CD1c-positive myeloid dendritic cell (primary cell): ENCODE measurements at regions not wholly inside any gene's neighbourhood (a gene's known extent, or its start where the extent isn't known, plus 50 kb on each side); places are given as distances from the start of the nearest gene placed in this dataset.

Experiments used
- DNase-seq: peaks from one replicate; pipeline ENCODE4 v3.0.0-alpha.2; 2016; ENCODE audit errors: extremely low spot score

DNA sequence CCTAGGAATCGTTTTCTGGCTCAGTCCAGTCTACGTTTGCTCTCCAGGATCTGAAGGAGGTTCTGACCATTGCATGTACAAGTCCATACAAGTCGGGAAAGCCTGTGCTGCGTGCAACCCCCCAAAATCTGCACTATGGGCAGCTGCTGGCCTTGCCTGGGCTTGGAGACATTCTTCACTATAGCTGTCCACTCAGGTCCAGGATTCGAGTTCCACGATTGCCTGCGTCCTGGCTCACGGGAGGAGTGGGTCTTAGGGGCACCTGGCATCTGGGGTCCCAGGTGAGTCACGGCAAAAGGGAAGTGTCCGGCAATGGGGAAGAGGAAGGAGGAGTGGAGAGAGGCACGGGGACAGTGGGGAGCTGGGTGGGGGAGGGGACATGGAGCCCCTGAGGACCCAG is 563.0 kb downstream of the BRD1 start:
- DNase-seq = no peak

DNA sequence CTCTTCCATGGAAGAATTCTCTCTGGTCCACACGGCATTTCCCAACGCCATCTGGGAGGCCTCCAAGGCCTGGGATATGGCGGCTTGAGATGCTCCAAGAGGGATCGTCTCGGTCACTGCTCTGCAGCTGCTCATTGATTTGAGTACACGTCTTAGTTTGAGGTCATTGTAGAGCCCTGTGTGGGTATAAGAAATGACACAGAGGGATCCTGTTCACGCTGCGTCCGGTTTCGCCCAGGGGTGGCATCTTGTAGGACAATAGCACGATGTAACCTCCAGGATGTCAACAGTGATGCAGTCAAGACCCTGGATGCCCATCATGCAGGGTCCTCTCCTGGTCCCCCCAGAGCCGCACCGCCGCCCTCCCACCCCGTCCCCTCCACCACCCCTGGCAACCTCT is 564.6 kb downstream of the BRD1 start:
- DNase-seq = no peak

DNA sequence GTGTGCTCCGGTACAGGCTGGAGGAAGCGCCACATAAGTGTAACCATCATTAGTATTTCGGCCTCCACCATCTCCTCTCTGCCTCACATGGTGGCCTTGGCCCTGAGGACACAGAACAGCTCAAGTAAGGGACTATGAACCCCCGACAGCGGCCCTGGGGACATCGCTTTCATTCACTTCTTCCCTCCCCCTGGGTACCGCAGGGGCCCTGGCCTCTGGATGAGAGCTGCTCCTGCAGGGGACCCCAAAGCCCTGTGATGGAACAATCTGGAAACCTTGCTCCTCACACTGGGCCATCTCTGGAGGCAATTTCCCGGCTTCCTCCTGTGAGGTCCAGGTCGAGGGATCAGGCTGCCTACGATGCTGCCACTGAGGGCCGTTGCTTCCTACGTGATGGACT is 565.5 kb downstream of the BRD1 start:
- no peak for DNase-seq

DNA sequence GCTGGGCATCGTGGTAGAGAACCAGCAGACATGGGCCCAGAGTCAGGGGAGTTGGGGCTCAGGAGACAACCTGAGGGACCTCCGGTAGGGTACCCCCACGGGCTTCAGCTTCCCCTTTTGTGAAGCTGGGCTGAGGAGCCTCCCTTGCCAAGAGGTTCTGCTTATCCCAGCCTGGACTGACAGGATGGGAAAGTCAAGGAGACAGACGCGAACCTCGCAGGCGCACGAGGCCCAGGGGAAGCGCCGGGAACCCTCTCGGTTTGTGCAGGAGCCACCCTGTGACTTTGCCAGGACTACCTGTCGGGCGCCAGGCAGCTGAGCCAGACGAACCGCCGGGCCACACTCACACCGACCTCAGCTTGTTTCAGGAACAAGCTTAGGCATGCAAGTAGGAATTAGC is 566.1 kb downstream of the BRD1 start:
- no peak for DNase-seq

DNA sequence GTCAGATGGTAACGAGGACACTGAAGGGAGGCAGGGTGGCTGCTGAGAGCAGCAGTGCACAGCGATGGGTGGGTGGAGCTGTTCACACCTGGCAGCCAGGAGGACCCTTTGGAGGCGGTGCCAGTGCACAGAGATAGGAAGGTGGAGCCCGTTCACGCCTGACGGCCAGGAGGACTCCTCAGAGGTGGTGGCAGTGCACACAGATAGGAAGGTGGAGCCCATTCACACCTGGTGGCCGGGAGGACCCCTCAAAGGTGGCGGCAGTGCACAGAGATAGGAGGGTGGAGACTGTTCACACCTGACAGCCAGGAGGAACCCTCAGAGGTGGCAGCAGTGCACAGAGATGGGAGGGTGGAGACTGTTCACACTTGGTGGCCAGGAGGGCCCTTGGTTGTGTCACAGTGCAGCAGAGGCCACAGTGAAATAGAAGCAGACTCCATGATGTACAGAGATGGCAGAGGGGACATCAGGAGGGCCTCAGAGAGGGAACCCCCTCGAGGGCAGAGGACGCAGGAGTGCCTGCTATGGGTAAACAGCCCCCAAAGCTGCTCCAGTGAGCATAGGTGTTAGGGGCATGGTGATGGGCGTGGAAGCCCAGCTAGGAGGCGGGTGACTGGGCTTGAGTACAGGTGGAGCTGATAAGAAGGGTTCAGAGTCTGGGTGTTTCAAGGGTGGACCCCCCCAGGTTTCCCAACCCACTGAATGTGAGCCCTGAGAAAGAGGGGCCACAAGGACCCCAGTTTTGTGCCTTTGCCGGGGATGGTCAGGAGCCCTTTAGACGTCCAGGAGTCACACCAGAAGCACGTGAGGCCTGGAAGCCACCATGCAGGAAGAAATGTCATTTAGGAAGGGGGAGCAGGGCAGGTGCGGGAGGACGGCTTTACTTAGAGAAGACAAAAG is 566.7 kb downstream of the BRD1 start:
- DNase-seq = no peak

DNA sequence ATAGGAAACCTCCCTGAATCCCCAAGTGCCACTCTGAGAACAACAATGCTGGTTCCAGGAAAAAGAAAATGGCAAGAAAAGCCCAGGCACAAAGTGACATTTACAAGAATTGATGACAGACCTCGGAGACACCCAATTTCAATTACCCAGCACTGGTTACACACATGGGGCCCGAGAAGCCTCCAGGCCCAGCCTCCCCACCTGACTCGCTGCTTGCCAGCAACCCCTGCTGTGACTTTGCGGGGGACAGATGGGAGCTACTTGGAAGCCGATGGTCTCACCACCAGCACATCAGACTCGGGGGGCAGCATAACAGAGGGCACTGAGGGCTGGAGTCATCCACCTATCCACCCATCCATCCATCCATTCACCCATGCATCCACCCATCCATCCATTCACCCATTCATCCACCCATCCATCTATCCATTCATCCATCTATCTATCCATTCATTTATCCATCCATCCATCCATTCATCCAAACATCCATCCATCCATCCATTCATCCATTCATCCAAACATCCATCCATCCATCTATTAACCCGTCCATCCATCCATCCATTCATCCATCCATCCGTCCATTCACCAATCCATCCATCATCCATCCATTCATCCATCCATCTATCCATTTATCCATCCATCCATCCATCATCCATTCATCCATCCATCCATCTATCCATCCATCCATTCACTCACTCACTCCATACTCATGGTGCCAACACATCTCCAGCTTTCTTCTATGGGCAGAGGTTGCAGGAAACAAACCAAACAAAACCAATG is 567.6 kb downstream of the BRD1 start:
- no peak for DNase-seq

DNA sequence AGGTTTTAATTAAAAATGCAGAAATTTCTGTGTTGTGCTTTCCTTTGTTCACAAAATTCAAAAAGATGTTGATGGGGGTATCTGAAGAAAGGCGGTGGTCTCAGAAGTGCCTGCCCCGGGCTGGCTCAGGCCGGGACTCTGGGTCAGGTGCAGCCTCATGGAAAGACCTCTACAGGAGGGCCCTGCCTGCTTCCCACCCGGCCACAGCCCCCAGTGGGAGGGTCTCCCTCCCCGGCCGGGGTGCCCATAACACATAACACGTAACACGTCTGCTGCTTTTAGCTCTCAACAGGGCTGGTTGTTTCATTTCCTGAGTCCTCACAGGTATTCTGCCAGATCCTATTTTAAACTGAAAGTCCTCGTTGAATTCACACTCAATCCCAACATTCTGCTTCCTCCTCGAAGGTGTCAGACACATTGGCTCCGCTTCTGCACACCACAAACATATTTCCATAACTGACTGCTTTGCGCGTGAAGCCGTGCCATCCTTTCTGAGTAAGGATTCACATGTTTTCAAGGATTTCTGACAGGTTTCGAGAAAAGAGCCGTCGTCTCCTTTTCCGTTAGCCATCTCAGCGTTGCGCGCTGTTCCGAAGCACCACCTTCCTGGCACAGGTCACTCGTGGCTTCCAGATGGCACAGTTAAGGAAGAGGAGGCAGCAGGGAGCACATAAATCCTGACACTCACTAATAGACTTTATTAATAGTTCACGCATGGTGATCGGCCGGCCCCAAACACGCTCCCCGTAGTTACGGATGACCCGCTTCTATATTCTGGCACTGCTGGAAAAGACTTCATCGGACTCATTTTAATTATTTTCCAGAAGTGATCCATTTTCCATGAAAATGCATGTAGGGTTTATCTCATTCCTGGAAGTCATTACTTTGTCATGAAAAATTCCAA is 569.3 kb downstream of the BRD1 start:
- DNase-seq = no peak

DNA sequence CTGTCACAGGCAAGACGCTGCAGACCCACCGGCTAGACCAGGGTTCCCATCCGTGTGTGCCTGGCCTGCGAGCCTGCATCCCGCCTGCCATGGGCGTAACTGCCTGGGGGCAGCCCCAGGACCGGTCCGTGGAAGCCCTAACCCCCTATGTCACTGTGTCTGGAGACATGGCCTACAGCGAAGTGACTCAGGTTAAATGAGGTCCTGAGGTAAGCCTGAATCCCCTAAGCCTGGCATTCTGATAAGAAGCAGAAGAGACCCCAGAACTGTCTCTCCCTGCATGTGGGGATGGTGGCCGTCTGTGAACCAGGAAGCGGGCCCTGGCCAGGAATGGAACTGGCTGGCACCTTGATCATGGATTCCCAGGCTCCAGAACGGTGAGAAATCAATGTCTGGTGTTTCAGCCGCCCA is 570.1 kb downstream of the BRD1 start:
- no peak for DNase-seq

DNA sequence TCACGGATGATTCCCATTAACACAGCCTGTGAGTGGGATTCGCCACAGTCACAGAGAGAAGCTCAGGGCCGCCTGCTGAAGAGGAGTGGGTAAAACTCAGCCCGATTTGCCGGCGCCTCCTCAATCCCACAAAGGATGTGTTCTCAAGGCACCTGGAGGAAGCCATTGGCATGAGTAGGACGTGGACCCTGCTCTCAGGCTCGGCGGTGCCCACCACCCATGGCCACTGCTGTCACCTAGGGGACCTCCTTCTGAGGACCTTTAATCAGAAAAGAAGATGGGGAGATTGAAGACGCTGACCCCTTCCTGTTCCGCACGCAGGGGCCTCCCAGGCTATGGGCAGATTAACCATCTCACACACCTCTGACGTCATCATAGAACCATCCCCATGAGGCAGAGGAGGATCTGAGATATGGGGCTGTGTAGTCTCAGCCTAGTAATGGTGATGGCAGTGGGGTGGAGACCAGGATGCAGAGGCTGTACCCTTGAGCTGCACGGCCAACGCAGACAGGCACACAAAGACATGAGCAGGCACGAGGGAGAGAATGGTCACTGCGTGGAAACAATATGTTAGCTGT is 571.8 kb downstream of the BRD1 start:
- no peak for DNase-seq

DNA sequence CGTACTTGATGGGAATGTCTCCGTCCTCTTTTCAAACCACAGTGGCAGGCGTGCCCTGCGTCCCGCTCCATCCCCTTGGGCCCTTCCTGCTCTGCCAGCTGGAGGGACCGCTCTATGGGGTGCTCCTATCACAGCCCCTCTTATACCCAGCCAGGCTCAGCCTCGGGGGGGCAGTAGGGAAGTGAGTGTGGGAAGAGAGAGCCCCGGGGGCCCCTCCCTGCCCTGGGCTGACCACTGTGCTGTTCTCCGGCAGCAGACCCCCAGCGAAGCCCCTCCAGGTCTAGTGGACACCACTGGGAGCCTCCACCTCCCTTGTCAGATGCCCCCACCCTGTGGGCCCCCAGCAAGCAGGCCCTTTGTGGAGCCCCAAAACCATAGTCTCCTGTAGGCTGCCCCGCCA is 572.5 kb downstream of the BRD1 start:
- DNase-seq = no peak

DNA sequence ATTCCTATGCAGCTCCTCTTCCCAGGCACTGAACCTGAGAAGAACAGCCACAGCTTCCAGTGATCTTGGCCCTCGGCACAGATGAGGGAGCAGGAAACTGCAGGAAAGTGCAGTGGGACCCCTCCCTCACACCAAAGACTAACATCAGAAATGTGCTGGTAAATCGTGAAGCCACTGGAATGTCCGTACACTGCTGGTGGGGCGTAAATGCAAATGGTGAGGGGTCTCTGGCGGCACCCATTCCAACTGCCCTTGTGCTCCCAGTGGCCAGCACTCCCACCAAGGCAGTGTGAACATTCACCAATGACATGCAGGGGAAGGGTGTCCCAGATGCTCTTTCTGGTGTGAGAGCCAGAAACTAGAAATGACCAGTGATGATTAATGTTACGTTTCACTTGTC is 574.0 kb downstream of the BRD1 start:
- no peak for DNase-seq

DNA sequence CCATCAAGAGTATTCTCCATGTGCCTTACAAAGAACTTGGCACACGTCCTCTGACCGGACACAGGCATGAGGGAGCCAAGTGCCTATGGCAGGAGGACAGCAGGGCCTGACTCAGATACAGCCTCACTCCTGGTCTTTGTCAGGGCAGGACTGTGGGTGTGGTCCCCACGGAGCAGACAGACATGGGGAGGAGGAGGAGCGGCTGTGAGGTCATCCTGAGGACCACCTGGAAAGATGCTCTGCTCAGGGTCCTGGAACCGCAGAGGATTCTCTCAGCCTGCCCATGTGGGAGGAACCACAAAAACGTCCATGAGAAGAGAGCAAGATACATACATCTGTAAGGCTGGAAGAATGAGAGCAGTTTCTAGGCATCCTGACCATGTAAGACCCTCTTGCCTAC is 576.3 kb downstream of the BRD1 start:
- DNase-seq = no peak

DNA sequence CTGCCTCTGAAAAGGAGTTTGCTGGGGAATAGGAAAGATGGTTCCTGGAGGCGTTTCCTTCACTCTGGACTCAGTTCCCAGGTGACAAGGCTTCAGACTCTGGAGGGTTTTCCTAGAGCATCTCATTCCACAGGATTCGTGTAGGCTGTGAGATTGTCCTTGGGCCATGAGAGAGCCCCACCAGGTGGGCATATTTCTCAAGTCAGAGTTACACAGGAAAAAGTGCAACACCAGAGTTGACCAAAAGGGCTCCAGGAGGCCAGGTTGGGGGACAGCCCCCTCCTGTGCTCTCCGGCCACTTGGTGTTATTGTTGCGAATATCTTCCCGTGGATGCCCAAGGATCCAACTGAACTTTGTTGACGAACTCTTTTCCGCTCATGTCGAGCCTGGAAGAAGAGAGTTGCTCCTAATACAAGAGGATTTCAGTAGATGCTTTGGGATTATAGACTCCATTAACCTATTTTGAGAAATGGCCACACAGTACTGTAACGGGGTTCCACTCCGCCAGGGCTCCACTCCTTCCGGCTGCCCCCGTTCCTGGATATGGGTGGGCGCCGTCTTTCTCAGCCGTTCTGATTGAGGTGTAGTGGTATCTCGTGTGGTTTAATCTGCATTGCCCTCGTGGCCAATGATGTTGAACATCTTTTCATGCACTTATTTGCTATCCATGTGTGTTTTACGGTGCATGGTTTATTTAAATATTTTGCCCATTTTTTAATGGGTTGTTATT is 580.3 kb downstream of the BRD1 start:
- no peak for DNase-seq

DNA sequence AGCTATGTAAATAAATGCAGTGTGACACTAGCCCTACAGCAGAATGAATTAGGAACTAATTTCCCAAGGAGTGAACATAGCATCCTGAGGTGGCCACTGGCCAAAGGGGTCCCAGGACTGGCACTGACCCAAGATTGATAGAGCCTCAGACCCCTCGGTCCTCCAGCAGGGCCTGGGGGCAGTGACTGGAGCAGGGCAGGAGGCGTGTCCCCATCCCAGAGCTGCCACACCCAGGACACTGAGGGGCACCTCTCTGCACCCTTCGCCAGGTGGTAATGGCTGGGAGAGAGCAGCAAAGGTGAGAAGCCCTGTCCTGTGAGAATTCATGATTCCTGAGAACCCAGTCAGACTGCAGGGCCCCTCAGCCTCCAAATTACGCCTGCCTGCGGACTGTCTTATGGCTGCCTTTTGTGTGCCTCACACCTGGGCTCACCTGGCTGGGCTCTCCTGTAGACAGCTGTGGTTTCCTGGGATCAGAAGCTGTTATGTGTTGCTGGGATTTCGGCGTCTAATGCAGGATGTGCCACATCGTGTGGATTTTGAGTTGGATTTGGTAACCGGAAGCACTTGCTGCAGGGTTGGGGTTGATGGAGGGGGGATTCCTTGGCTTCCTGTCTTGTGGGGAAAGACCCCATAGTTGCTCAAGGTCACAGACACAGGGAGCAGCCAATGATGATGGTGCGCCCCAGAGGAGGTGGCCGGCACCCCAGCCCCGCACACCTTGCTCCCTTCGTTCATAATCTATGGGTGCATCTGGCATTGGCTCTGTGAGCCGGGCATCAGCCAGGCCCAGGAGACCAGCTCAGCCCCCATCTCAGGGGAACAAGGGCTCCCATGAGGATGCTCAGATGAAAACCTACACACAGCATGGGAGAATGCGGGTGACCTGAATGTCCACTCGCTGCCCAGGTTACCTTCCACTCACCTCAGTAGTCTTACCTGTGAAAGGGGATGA is 582.9 kb downstream of the BRD1 start:
- DNase-seq = no peak

DNA sequence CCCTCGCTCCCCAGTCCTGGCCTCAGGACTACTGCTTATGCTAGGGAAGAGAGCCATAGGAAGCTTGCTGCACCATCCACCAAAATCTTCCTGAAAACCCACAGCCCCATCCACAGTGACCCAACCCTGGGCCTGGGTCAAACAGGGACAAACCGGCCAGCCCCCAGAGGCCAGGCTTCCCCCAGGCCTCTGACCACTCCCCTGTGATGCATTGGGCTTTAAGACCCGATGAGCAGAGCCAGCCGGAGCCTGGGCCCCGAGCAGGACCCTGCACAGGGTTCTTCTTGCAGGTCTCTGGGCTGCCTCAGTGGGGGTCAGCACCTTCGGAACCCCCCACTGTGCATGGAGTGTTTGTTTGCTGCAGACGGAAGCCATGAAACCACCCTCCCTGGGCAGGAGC is 583.7 kb downstream of the BRD1 start:
- no peak for DNase-seq

DNA sequence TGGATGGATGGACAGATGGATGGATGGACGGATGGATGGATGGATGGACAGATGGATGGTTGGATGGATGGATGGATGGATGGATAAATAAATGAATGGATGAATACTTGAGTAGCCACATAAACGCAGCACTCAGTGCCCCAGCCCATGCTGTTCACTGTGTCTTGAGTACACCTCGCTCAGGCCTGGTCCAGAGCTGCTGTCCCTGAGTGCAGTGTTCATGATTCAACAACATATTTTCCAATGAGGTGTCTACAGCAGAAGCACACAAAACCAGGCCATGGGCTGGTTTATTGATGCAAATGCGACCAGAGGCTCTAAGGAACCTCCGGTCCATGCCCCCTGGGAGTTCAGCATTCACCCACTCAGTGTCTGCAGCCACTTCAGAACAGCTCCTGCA is 584.3 kb downstream of the BRD1 start:
- DNase-seq = no peak

DNA sequence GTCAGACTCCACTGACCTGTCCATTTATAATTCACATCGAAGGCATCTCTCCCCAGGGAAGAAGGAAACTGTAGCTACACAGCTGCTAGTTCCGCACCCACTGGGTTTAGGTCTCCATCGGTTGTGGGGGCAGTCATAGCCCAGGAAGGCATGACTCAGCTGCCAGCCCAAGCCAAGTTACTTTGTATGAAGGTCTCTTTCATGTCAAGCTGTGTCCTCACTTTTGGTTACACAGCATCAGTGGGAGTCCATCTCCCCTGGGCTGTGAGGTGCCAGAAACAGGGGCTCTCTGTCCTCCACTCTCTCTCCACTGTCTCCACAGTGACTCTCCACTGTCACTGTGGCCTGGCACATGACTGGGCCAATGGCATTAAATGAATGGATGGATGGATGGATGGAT is 585.2 kb downstream of the BRD1 start:
- no peak for DNase-seq

DNA sequence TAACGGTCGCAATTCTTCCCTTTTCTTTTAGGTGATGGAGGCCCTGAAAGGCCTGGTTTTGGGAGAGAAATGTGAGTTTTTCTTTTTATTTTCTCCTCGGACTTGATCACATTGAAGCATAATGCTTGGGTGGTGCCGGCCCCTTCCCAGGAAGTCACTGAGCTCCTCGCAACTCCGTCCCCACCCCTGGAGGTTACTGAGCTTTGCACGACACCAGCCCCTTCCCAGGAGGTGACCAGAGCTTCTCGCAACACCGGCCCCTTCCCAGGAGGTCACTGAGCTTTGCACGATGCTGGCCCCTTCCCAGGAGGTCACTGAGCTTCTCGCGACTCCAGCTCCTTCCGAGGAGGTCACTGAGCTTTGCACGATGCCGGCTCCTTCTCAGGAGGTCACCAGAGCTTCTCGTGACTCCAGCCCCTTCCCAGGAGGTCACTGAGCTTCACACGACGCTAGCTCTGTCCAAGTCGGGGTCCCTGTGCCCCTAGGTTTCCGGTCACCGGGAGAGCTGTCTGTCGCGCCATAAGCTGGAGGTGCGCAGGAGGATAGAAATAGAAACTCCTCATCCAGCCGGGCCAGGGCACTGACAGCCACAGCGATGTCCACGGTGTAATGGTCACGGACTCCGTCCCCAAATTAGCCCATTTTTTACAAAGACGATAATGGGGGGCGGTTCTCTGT is 586.4 kb downstream of the BRD1 start:
- DNase-seq = no peak

DNA sequence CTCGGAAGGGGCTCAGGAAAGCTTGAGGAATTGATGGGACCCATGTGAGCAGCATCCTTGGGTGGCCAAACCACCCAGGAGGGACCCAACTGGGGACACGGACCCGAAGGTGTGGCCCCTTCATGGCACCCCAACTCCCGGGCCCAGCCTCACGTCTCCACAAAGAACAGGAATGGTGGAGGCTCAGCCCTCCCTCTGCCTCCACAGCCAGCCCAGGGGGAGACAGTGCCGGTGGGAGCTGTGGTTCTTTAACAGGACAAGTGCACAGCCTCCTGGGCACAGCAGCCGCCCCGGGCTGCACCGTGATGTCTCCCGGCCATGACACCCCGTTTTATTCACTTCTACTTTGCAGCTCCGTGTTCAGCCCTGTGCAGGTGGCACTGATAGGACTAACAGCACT is 587.2 kb downstream of the BRD1 start:
- DNase-seq = no peak
